Right renal cortex interstitium (tissue), 3 donors: ENCODE measurements at regions not wholly inside any gene's neighbourhood (a gene's known extent, or its start where the extent isn't known, plus 50 kb on each side); places are given as distances from the start of the nearest gene placed in this dataset.

Experiments
- DNase-seq, 3 donors: peaks; one replicate each; pipeline ENCODE4 v3.0.0-alpha.2; 2013; ENCODE audit warnings: low read depth in 3 of 3, low spot score in 2 of 3

DNA sequence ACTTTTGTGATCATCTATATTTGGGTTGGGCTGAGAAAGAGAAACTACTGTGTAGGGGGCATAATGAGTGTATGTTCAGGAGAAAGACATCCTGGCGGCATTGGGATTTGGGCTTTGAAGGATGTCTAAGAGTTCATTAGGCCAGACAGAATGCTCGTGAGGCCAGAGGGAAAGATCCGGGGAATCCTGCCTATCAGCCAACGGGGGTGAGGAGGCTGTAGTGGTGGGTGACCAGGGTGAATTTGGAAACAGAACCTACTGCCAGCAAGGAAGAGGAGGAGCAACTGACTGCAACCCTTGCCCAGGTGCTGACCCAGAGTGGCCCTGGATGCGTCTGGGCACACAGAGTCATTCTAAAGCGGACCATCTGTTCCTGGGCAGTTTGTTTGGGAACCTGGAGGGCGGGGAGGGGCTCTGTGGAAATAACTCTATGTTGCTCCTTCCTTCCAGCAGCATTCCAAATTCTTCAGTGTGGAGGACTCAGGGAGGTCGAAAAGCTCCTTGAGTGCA, 56.9 kb upstream of the ECE1 start:
- no peak for DNase-seq

DNA sequence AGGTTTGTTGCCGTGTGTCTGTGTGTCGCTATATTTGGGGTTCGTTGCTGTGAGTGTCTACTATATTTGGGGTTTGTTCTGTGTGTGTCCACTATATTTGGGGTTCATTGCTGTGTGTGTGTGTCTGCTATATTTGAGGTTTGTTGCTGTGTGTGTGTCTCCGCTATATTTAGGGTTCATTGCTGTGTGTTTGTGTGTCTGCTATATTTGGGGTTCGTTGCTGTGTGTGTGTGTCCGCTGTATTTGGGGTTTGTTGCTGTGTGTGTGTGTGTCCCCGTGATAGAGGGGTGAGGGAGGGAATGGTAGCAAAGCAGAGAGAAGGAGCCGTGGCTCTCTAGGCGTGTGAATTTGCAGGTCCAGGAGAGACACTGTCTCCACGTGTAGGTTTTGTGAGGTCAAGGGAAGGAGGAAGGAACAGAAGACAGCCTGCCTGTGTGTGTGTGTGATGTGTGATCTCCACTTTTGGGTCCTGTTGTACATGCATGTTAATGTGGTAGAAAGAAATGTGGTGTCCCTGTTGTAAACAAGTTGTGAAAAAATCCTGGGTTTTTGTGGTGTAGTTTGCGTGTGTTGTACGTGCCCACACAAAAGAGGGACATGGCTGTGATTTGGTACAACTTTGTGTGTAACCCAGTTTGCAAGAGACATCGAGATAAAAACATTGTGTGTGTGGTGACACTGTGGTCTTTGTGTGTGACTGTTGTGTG, 56.3 kb upstream of the ECE1 start:
- DNase-seq = no peak

DNA sequence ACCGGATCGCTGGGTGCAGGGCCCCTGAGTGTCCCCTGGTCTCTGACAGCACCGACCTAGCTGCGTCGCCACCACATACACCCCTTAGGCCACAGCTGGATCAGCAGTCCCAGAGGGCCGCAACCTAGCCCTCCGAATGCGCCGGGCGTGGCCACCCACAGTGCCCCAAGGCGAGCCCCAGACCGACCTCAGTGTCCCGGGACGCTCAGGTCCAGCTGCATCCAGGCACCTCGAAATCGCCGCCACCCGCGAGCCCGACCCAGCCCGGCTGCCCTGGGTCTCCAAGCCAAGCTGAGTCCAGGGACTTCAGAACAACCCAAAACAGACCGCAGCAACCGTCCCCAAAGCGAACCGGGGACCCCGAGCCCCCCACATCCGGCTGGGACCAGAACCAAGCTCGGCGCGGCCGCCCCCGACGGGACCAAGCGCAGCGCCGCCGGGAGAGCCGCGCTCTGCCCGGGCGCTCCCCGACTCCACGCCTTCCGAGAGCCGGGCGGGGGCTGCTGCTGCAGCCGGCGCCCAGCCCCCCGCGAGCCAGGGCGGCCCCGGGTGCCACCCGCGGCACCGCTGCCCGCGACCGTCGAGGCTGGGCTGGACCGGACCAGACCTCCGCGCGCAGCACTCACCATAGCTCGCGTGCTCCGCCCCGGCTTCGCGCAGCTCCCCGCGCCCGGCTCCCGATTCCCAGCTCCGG, 54.6 kb upstream of the ECE1 start:
- no peak for DNase-seq

DNA sequence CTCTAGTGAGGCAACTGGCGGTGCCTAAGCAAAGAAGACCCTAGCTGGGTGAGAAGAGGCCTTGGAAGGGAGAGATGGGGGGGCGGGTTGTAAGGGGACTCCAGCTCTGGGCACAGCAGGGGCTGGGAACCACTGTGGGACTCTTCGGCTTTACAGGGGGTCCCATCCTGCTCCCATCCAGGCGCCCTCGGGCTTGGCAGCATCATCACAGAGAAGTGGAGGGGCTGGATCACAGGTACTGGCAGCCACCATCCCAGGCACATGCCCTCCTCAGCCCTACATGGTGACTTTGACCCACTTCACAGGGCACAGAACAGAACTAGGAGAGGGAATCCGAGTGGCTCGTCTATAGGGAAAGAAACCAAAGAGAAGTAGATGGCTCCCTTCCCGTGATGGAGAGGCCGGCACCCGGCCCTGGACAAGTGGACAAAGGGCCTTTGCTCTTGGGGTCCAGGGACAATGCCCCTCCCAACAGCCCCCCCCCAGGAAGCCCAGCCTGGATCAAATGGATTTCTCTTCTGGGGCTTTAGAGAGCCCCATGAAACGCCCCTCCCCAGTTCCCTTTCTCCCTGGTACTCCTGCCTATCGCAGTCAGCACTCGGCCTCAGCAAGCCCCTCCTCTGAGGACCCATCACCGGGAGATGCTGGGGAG, 54.0 kb upstream of the ECE1 start:
- DNase-seq = no peak

DNA sequence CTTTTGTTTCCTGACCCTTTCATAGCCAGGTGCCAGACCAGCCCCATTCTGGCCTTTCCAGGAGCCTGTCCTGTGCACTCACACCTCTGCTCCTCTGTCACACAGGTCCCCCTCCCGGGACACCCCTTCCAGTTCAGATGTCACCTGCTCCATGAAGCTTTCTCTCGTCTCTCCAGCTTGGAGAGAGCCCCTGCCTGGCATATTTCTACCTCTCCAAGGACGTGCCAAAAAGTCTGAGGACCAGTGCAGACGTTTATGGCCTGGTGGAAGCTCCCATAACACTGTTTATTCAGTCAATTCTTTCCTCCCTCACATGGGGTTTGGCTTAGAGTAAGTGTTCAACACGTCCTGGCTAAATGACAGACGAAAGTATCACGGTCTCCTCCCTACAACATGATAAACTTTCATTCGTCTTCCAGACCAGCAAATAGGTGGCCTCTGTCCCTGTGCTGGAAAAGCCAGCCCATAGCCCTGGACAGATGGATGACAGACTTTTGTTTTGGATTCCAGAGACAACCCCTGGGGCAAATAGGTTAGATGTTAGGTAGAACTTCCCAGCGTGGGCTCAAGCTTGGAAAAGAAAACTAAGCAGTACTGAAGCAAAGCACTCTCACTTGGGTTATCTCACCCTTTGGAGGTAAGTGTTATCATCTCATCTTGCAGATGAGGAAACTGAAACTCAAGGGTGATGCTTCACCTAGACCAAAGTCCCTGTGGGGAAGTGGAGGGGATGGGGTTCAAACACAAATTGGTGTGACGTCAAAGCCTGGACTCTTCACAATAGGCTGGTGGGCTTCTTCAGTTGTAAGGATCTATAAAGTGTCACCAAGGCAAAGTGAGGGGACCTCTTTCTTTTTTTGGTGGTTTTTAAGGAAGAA, 52.9 kb upstream of the ECE1 start:
- no peak for DNase-seq

DNA sequence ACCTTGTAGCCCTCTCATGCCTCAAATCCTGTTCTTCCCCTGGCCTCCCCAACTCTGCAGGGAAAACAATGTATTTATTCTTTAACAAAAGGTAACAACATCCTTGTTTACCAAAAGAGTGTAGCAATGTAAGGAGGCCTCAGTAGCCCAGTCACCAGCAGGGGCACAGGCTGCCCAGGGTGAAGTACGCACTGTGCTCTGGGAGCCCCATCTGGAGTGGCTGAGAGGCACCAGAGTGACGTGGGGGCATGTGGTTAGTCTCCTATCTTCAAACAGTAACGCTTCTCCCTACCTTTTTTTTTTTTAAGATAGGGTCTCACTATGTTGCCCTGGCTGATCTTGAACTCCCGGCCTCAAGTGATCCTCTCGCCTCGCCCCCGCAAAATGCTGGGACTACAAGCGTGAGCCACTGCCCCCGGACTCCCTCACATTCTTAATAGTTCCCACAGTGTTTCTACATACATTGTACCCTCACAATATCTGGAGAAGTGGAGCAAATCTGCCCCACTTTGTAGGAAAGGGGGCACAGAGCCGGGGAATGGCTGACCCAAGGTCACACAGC, 51.3 kb upstream of the ECE1 start:
- no peak for DNase-seq

DNA sequence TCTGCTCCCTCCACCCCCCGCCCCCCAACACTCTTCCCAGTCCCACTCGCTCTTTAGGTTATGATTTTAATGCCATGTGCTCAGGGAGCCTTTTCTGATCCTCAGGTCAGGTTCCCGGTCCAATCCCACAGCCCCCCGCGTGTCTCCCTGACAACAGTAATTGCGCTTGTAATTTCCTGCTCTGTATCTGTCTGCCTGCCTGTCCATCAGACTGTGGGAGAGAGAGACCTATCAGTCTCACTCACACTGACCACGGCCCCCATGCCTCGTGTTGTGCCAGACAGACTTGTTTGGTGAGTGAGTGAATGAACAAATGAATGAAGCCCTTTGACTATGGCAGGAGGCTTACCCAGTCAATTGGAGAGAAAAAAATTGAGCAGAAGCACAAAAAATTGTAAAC, 50.8 kb upstream of the ECE1 start:
- no peak for DNase-seq

DNA sequence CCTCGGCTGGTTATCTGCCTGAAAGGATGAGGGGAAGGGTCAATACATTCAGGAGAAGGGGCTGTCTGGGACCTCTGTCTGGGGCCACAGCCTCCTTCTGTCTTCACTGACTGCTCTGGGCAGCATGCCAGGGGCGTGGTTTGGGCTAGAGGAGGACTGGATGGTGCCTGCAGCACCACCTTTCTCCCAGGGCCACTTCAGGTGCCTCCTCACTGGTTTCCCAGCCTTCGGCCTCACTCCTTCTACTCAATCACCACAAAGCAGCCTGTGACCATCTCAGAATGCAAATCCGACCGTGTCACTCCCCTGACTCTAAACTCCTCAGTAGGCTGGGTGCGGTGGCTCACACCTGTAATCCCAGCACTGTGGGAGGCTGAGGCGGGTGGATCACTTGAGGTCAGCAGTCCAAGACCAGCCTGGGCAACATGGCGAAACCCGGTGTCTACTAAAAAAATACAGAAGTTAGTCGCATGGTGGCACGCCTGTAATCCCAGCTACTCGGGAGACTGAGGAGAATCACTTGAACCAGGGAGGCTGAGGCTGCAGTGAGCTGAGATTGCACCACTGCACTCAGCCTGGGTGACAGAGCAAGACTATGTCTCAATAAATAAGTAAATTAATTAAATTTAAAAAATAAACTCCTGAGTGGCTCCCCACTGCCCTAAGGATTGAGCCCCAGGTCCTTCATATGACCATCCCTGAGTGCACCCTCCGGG, 50.1 kb upstream of the ECE1 start:
- no peak for DNase-seq
